ENCODE measurements at regions not wholly inside any gene's neighbourhood (a gene's known extent, or its start where the extent isn't known, plus 50 kb on each side); places are given as distances from the start of the nearest gene placed in this dataset.
"Not testable (repeated sequence)": the region's sequence is repeated elsewhere in the genome, so short reads cannot be mapped to it uniquely, and the experiment has no call there.

GRCh38 chr9:28445211-28445610 is 871.9 kb upstream of the C9orf72 start:
- Histone ChIP-seq H3K27me3 (ENCODE audit: insufficient read depth, insufficient read length) (no peaks in the 10 kb centered on the region), H3K4me3 (ENCODE audit: insufficient read length, low read depth) (no peak overlapping the region), H3K9ac (ENCODE audit: insufficient read length, low read depth) (no peak overlapping the region), H3K4me1 (ENCODE audit: insufficient read depth, insufficient read length) (no peaks in the 10 kb centered on the region), H3K9me3 (ENCODE audit: insufficient read depth, low read length) (peaks cover 20% of the 10 kb centered on the region; the same call in 1 of the 2 replicates), H3K36me3 (ENCODE audit: insufficient read depth, insufficient read length, low read length) (no peaks in the 10 kb centered on the region)
- DNase-seq (ENCODE audit: low read depth, low spot score): no peak
- no peak for TF ChIP-seq ZNF274 (IDR thresholded peaks at IDR 0.05; ENCODE audit: low read depth, low read length)
- TF ChIP-seq SUZ12 (IDR thresholded peaks at IDR 0.05; ENCODE audit: extremely low read depth, insufficient read depth, insufficient read length): no peak
- no peak for TF ChIP-seq YY1 (IDR thresholded peaks at IDR 0.05; ENCODE audit: insufficient read depth, insufficient read length)

DNA sequence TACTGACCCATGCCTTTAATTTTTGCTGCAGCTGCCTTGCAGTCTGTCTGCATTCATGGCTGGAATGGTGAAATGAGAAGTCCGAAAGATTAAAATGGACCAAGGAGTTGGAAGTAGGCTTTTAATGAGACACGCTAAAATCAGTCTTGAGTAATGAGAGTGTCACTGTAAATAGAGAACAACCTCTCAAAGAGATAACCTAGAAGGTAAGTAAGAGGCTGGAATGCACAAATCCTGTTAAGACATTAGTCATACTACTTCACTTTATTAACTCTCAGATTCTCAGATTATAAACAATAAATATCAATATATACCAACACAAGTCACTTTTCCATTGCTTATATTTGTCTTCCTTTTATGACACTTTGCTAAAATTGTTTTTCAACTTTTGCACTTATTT is 880.6 kb upstream of the C9orf72 start:
- Histone ChIP-seq H3K9ac (ENCODE audit: insufficient read length, low read depth) (no peak overlapping the region), H3K27me3 (ENCODE audit: insufficient read depth, insufficient read length) (no peaks in the 10 kb centered on the region), H3K4me1 (ENCODE audit: insufficient read depth, insufficient read length) (no peaks in the 10 kb centered on the region), H3K36me3 (ENCODE audit: insufficient read depth, insufficient read length, low read length) (no peaks in the 10 kb centered on the region), H3K4me3 (ENCODE audit: insufficient read length, low read depth) (no peak overlapping the region), H3K9me3 (ENCODE audit: insufficient read depth, low read length) (no peaks in the 10 kb centered on the region)
- DNase-seq (ENCODE audit: low read depth, low spot score): no peak
- TF ChIP-seq SUZ12 (IDR thresholded peaks at IDR 0.05; ENCODE audit: extremely low read depth, insufficient read depth, insufficient read length): no peak

DNA sequence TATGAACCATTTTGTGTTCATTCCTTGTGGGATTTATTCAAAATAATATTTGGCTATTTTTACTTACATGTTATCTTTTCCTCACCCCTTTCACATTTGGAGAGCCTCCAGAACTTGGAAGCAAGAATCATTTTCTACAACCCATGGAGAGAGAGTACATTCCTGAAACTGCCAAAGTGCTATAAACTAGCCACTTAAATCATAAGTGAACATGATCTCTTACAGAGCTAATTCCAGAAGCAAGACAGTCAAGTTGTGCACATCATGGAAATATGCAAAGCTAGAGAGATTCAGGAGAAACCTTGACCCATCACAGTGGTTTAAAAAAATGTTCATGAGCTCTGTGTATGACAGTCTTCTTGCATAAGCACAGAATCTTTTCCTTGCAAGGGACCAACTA is 883.6 kb upstream of the C9orf72 start:
- H3K4me3 ChIP-seq (ENCODE audit: insufficient read length, low read depth): no peak overlapping the region
- no peaks in the 10 kb centered on the region for H3K4me1 ChIP-seq (ENCODE audit: insufficient read depth, insufficient read length)
- H3K9ac ChIP-seq (ENCODE audit: insufficient read length, low read depth): no peak overlapping the region
- H3K9me3 ChIP-seq (ENCODE audit: insufficient read depth, low read length): no peaks in the 10 kb centered on the region
- no peak for TF ChIP-seq ZNF274 (IDR thresholded peaks at IDR 0.05; ENCODE audit: low read depth, low read length)
- no peak for TF ChIP-seq SUZ12 (IDR thresholded peaks at IDR 0.05; ENCODE audit: extremely low read depth, insufficient read depth, insufficient read length)
- TF ChIP-seq YY1 (IDR thresholded peaks at IDR 0.05; ENCODE audit: insufficient read depth, insufficient read length): no peak
- H3K27me3 ChIP-seq (ENCODE audit: insufficient read depth, insufficient read length): no peaks in the 10 kb centered on the region
- no peak for DNase-seq (ENCODE audit: low read depth, low spot score)
- no peaks in the 10 kb centered on the region for H3K36me3 ChIP-seq (ENCODE audit: insufficient read depth, insufficient read length, low read length)

DNA sequence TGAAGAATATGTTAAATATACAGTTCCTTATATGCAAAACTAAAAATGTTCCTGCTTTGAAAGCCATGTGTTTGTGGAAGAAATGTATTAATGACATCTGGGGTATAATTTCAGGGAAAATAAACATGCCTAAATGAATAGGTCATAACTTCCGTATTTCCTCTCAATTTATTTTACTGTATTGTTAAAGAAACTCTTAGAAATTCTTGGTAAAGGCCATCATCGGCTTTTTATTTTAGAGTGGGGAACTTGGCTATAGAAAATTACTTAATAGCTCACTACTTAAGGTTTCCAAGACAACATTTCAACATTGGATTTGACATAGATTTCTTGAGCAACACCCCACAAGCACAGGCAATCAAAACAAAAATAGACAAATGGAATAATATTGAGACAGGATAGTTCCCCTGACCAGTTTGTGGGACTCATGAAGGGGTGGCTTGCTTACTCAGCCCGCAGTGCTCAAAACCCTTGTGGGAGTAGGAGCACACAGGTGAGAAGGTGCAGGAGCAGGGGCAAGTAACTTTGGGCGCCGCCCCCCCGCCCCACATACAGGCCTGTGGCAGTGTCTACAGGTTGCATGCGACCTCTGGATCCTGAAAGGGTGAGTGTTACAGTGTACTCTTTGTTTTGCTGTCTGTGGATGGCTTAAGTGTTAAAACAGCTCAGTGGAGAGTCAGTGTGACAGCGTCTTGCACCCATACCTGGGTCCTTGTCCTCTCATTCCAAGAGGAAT is 891.4 kb upstream of the C9orf72 start:
- Histone ChIP-seq H3K36me3 (ENCODE audit: insufficient read depth, insufficient read length, low read length) (no peaks in the 10 kb centered on the region), H3K4me1 (ENCODE audit: insufficient read depth, insufficient read length) (no peaks in the 10 kb centered on the region), H3K9ac (ENCODE audit: insufficient read length, low read depth) (no peak overlapping the region), H3K9me3 (ENCODE audit: insufficient read depth, low read length) (no peaks in the 10 kb centered on the region), H3K27me3 (ENCODE audit: insufficient read depth, insufficient read length) (no peaks in the 10 kb centered on the region), H3K4me3 (ENCODE audit: insufficient read length, low read depth) (no peak overlapping the region)
- no peak for DNase-seq (ENCODE audit: low read depth, low spot score)
- no peak for TF ChIP-seq YY1 (IDR thresholded peaks at IDR 0.05; ENCODE audit: insufficient read depth, insufficient read length)
- TF ChIP-seq ZNF274 (IDR thresholded peaks at IDR 0.05; ENCODE audit: low read depth, low read length): no peak

GRCh38 chr9:28471261-28471660 is 898.0 kb upstream of the C9orf72 start:
- no peaks in the 10 kb centered on the region for H3K9me3 ChIP-seq (ENCODE audit: insufficient read depth, low read length)

GRCh38 chr9:28487561-28487960 is 914.3 kb upstream of the C9orf72 start:
- Histone ChIP-seq H3K27me3 (ENCODE audit: insufficient read depth, insufficient read length) (no peaks in the 10 kb centered on the region), H3K9ac (ENCODE audit: insufficient read length, low read depth) (no peak overlapping the region), H3K36me3 (ENCODE audit: insufficient read depth, insufficient read length, low read length) (no peaks in the 10 kb centered on the region), H3K4me1 (ENCODE audit: insufficient read depth, insufficient read length) (no peaks in the 10 kb centered on the region), H3K9me3 (ENCODE audit: insufficient read depth, low read length) (no peaks in the 10 kb centered on the region; the same call in 1 of the 2 replicates), H3K4me3 (ENCODE audit: insufficient read length, low read depth) (no peak overlapping the region)
- no peak for DNase-seq (ENCODE audit: low read depth, low spot score)
- TF ChIP-seq YY1 (IDR thresholded peaks at IDR 0.05; ENCODE audit: insufficient read depth, insufficient read length) (no peak), SUZ12 (IDR thresholded peaks at IDR 0.05; ENCODE audit: extremely low read depth, insufficient read depth, insufficient read length) (no peak), ZNF274 (IDR thresholded peaks at IDR 0.05; ENCODE audit: low read depth, low read length) (no peak)

More at GRCh38 chr9:28471261-28471660, 898.0 kb upstream of the C9orf72 start:
- no peak for TF ChIP-seq ZNF274 (IDR thresholded peaks at IDR 0.05; ENCODE audit: low read depth, low read length)
- TF ChIP-seq YY1 (IDR thresholded peaks at IDR 0.05; ENCODE audit: insufficient read depth, insufficient read length): no peak
- no peak for TF ChIP-seq SUZ12 (IDR thresholded peaks at IDR 0.05; ENCODE audit: extremely low read depth, insufficient read depth, insufficient read length)
- no peak for DNase-seq (ENCODE audit: low read depth, low spot score)
- Histone ChIP-seq H3K27me3 (ENCODE audit: insufficient read depth, insufficient read length) (no peaks in the 10 kb centered on the region), H3K4me1 (ENCODE audit: insufficient read depth, insufficient read length) (no peaks in the 10 kb centered on the region), H3K4me3 (ENCODE audit: insufficient read length, low read depth) (no peak overlapping the region), H3K36me3 (ENCODE audit: insufficient read depth, insufficient read length, low read length) (no peaks in the 10 kb centered on the region), H3K9ac (ENCODE audit: insufficient read length, low read depth) (no peak overlapping the region)

GRCh38 chr9:28491121-28491520 is 917.8 kb upstream of the C9orf72 start:
- no peak overlapping the region for H3K9ac ChIP-seq (ENCODE audit: insufficient read length, low read depth)
- no peak overlapping the region for H3K4me3 ChIP-seq (ENCODE audit: insufficient read length, low read depth)
- no peaks in the 10 kb centered on the region; the same call in 1 of the 2 replicates for H3K9me3 ChIP-seq (ENCODE audit: insufficient read depth, low read length)
- no peaks in the 10 kb centered on the region for H3K27me3 ChIP-seq (ENCODE audit: insufficient read depth, insufficient read length)
- no peaks in the 10 kb centered on the region for H3K4me1 ChIP-seq (ENCODE audit: insufficient read depth, insufficient read length)
- TF ChIP-seq ZNF274 (IDR thresholded peaks at IDR 0.05; ENCODE audit: low read depth, low read length) (no peak), SUZ12 (IDR thresholded peaks at IDR 0.05; ENCODE audit: extremely low read depth, insufficient read depth, insufficient read length) (no peak), YY1 (IDR thresholded peaks at IDR 0.05; ENCODE audit: insufficient read depth, insufficient read length) (no peak)
- no peaks in the 10 kb centered on the region for H3K36me3 ChIP-seq (ENCODE audit: insufficient read depth, insufficient read length, low read length)
- DNase-seq (ENCODE audit: low read depth, low spot score): no peak

DNA sequence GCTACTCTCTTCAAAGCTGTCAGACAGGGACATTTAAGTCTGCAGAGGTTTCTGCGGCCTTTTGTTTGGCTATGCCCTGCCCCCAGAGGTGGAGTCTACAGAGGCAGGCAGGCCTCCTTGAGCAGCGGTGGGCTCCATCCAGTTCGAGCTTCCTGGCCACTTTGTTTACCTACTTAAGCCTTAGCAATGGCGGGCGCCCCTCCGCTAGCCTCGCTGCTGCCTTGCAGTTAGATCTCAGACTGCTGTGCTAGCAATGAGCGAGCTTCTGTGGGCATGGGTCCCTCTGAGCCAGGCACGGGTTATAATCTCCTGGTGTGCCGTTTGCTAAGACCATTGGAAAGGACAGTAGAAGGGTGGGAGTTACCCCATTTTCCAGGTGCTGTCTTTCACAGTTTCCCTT is 924.9 kb upstream of the C9orf72 start:
- H3K4me1 ChIP-seq (ENCODE audit: insufficient read depth, insufficient read length); H3K9me3 ChIP-seq (ENCODE audit: insufficient read depth, low read length); H3K27me3 ChIP-seq (ENCODE audit: insufficient read depth, insufficient read length); H3K36me3 ChIP-seq (ENCODE audit: insufficient read depth, insufficient read length, low read length); H3K4me3 ChIP-seq (ENCODE audit: insufficient read length, low read depth); DNase-seq (ENCODE audit: low read depth, low spot score); H3K9ac ChIP-seq (ENCODE audit: insufficient read length, low read depth): not testable (repeated sequence)

Measured in NT2/D1 (cell line).